ENCODE measurements at regions not wholly inside any gene's neighbourhood (a gene's known extent, or its start where the extent isn't known, plus 50 kb on each side); places are given as distances from the start of the nearest gene placed in this dataset.
"Not testable (repeated sequence)": the region's sequence is repeated elsewhere in the genome, so short reads cannot be mapped to it uniquely, and the experiment has no call there.

DNA sequence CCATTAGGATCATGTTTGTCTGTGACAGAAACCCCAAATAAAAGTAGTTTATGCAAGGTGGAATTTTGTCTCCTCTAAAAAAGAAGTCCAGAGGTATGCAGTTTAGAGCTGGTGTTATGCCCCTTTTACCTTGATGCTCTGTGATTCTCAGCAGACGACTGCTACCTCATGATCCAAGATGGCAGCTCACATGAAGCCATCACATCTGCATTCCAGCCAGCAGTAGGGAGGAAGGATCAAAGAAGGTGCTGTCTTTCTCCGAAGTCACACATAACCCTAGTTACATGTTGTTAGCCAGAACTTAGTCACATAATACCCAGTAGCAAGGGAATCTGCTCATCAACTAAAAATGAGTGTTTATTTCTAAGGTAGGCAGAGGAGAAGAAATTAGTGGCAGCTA is 135.7 kb upstream of the HS3ST2 start:
- no peak for DNase-seq

DNA sequence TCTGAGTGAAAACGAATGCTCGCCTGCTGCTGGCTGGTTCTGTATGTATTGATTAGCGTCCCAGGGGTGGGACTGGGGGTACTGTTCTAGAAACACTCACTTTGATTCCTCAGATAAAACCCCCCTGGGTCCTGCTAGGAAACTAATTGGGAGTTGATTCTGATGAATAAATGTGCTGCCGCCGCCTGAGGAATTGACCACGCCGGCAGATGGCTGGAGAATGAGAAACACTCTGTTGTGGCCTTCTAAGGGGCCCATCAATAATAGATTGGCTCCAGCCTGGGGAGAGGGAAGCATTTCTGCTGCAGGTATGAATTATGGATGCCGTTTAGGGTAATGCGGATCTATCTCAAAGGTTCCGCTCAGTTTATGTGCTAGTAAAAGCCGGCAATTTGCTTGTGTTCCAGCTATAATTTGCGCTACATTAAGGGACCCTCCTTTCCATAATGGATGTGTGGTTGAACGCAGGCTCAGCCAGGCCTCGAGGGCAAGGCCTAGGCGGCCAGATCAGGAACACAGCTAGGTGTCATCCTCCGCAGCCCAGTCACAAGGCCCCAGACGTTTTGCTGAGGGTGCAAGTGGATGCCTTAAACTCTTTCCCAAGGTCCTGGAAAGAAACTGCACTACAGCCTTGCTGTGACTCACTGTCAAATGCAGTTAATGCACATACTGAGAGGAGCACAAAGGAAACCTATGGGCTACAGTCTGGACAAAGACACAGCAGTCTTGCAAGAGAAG is 132.2 kb upstream of the HS3ST2 start:
- no peak for DNase-seq

DNA sequence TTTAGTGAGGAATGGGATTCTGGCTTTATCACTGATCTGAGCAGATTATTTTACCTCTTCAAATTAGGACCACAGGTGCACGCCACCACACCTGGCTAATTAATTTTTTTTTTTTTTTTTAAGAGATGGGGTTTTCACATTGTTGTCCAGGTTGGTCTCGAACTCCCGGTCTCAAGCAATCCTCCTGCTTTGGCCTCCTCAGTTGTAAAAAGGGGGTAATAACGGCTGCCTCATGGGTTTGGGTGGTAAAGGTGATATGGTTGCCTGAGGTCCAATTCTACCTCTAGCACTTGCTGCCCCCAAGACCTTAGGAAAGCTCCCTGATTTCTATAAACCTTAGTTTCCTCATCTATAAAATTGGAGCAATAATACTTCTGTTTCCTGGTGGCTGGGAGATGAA is 130.7 kb upstream of the HS3ST2 start:
- DNase-seq: no peak

DNA sequence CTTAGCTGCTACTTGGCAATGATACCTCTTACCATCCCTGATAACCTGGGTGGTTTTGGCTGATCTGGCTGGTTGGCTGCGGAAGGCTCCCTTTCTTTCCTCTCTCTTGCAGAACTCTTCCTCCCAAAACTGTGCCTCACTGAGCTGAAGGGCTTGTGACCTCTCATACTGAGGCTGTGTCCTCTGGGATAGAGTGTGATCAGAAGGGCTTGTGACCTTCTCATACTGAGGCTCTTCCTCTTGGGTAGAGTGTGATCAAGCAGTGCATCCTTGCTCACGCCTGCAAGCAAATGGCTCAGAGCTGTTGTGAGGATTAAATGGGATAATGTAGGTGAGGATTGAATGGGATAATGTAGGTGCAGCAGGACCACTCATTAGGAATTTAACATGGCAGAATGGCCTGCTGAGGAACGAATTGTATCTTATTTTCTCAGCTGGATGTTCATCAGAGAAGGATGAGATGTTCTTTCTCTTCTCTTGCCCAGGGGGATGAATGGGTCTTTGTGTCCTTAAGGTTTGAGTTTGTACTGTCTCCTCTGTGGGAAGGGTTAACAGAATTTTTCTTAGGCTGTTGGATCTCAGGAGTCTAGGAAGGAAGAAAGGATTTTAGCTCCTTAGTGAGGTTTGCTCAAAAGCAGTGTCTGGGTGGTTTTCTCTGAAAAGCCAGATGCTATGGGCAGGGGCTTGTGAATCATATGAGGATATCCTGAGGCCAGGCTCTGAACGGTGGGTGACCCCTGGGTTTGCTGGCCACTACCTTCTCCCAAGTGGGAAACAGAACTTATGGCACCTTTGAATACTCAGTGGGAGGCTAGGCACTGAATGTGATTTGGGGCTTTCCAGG is 130.0 kb upstream of the HS3ST2 start:
- DNase-seq: no peak

DNA sequence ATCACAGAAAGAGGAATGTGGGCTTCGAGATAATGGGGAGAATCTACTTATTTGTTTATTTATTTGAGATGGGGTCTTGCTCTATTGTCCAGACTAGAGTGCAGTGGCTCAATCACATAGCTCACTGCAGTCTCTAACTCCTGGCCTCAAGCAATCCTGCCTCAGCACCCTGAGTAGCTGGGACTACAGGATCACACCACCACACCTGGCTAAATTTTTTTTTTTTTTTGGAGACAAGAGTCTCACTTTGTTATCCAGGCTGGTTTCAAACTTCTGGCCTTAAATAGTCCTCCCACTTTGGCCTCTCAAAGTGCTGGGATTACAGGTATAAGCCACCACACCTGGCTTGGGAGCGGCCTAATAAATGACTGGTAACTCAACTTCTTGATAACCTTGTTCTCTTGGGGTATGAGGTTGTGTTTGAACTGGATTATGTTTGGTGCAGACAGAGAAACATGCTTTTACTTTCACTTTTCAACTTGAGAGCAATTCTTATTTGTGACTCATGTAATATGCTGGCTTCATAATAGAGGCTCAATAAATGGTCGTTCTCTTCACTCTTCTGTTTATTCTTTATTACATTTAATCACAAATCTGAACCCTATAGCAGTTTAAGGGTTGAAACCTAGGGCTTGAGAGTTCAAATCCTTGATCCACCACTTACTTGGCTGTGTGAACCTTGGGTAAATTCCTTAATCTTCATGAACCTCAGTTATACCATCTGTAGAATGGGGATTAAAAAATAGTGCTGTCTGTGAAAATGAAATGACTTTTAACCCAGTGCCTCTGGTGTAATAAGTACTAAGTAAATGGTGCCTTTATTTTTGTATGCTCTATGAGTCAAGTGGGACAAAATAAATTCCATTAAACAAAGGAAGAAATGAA is 129.1 kb upstream of the HS3ST2 start:
- no peak for DNase-seq

DNA sequence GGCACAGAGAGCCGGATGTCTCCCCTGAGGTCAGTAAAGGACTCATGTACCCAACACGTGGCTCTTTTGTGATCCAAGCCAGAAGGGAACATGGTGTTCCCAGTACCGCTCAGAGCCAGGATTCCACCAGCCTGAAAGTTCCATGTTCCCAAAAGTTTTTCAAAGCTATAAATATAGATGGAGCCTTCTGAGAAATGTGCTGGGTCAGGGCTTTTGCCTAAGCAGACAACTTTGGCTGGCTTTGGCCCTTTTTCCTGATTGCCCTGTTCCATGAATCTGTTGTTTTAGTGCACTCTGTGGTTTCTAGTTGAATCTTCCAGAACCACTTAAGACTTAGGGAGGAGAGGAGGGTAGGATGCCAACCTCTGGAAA is 128.5 kb upstream of the HS3ST2 start:
- DNase-seq: no peak

DNA sequence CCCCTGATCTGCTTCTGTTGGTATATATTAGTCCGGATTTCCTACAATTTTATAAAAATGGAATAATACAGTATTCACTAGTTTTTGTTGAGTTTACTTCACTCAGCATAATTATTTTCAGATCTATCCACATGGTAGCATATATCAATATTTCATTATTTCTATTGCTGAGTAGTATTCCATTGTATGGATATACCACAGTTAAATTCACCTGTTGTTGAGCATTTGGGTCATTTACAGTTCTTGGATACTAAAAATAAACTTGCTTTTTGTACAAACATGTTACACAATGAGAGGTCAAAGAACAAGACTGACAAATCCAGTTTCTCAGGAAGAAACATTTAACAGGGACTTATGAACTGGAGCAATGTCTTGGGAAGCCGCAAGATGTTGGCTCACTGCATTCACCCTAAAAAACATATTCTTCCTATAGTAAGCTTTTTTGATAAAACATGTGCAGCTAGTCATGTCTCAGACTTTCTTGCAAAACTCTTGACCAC is 126.9 kb upstream of the HS3ST2 start:
- no peak for DNase-seq

DNA sequence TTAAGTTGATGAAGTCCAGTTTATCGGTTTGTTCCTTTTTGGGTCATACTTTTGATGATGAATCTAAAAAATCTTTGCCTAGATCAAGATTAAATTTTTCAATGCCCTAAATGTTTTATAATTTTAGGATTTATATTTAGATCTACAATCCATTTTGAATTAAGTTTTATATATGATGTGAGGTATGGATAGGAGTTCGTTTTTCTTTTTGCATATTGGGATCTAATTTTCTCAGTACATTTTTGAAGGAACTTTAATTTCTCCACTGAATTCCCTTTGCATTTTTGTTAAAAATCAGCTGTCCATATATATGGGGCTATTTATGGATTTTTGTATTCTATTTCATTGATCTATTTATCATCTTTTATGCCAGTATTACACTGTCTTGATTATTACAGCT is 125.5 kb upstream of the HS3ST2 start:
- DNase-seq: no peak

DNA sequence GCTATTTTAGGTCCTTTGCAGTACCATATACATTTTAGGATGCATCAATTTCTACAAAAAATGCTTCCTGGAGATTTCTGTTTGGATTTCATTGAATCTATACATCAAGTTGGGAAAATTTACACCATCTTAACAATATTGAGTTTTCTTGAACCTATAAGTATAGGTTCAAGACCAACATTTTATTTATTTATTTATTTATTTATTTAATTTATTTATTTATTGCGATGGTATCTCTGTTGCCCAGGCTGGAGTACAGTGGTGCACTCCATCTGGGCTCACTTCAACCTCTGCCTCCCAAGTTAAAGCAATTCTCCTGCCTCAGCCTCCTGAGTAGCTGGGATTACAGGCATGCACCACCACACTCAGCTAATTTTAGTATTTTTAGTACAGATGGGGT is 125.0 kb upstream of the HS3ST2 start:
- DNase-seq: no peak

DNA sequence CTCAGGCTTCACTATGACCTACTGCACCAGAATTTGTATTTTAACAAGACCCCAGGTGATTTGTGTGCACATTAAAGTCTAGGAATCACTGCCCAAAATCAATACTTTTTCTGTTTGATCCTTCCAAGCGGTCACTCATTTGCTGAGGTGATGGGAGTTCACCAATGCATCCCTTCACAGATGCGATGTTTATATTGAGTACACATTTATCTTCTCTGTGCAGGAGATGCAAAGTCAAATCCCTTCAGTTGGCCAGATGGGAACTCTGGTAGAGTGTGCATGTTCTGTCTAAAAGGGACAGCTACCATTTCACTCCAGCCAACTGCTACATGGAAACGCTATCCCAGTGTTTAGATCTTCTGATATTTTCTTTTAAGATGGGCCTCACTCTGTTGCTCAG is 122.6 kb upstream of the HS3ST2 start:
- no peak for DNase-seq

DNA sequence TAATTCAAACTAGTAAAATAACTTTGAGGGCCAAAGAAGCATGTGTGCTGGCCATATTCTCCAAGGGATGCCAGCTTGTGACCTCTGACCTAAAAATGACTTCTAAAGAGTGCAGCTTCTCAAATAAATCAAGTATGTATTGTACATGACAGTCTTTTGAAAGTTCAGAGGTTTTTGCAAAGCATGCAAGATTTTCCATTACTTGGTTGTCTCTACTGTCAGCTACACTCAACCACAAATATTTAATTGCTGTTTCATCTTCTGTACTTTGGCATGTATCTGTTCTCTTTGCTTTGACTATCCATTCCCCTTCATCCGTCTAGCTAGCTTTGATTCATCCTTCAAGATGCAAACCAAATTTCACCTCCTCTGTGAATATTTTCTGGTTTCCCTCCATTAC is 121.9 kb upstream of the HS3ST2 start:
- no peak for DNase-seq

DNA sequence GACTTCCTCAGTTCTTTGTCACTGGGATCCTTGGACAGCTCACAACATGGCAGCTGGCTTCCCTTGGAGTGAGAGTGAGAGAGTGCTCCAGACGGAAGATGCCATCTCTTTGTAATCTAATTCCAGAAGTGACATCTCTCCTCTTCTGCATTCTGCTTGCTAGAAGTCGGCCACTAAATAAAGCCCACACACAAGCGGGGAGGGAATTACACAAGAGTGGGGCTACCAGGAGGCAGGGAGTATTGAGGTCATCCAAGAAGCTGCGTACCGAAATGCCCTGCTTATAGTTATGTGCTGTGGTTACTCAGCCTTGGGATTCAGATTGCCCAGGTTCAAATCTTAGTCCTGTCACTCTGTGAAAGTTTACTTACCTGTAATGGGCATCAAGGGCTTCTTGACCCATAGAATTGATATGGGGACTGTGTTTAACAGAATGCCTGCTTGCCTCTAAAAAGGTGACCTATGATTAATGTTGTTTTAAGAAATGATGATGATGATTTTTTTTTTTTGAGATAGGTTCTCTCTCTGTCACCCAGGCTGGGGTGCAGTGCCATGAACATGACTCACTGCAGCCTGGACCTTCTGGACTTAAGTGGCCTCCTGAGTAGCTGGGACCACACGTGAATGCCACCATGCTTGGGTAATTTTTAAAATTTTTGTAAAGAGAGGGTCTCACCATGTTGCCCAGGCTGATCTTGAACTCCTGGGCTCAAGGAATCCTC is 120.9 kb upstream of the HS3ST2 start:
- no peak for DNase-seq

DNA sequence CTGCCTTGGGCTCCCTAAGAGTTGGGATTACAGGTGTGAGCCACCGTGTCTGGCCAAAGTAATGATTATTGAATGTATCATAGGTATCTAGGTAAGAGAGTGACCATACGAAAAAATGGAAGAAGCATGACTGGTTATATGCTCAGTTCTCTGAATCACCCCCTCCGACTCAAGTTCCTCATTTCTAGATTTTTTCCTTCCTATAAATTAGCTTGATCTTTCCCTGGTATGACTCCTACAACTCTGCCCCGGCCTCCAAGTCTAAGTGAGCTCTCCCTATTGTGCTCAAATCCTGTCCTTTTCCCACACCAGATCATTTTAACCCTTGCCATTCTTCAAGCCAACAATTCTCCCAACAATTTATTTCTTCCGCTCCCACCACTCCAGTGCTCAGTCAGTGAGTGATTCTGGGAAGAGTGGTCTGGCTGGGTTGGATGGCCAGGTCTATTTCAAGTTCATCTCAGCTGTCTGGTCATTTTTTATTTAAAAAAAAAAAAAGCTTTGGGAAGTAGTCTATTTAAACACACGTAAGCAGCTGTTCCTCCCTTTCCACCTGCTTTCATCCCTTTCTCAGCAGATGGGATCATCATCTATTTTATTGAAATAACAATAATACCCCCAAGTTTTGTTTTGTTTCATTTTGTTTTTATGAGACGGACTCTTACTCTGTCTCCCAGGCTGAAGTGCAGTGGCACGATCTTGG is 120.2 kb upstream of the HS3ST2 start:
- DNase-seq: no peak

DNA sequence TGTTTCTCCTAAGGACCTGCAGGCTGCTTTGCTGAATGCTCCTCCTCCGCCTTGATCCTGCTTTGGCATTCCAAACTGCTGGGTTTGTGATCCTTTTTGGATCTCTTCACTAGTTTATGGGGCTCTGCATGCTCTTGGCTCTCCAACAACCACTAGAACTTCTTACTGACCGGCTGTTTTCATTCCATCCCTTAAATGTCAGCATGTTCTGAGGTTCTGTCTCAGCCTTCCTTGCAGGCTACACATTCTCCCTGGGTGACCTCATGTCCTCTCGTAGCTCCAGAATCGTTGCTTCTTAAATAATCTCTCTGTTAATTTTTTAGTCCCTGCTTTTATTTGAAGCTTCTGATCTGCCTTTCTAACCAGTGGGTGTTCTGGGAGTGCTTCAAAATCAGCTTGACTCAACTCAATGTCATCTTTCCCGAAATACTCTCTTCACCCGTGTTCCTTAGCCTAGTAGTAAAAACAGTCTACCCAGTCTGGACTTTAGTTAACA is 119.0 kb upstream of the HS3ST2 start:
- no peak for DNase-seq

DNA sequence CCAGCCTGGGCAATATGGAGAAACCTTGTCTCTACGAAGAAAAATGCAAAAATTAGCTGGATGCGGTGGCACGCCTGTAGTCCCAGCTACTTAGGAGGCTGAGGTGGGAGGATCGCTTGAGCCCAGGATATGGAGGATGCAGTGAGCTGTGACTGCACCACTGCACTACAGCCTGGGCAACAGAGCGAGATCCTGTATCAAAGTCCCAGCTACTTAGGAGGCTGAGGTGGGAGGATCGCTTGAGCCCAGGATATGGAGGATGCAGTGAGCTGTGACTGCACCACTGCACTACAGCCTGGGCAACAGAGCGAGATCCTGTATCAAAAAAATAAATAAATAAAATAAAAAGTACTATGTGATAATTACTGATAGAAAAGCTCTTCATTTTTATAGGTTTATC is 118.2 kb upstream of the HS3ST2 start:
- DNase-seq: not testable (repeated sequence)

DNA sequence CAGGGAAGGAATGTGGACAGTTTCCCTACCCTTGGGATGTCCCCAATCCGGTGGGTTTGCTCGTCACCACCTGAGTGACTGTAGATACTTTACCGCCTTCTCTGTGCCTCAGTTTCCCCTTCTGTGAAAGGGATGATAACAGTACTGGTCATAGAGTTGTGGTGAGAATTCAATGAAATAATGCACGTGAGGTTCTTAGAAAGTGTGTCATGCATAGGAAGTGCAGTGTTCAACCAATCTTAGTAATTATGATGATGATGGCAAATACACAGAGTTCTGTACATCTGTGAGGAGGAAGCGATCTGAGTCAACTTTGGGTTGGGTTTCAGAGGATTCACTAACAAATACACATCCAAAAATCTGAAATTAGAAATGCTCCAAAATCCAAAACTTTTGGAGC is 114.6 kb upstream of the HS3ST2 start:
- no peak for DNase-seq

DNA sequence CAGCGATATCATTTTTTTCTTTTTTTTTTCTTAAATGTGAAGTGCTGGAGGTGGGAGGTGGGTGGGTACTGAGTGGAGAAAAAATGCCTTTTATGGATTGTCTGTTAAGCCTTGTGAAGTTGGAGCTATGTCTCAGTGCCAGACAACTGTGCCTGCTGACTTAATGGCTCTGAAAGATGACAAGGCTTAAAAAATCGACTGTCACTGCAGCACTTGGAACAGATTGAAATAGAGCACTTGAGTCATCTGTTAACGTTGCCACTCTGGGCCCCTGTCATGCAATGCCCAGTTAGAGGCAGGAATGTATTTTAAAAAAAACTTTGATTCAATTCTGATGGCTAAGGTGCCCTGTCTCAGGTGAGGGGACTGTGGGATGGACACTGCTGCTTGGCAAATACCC is 108.2 kb upstream of the HS3ST2 start:
- DNase-seq: no peak

DNA sequence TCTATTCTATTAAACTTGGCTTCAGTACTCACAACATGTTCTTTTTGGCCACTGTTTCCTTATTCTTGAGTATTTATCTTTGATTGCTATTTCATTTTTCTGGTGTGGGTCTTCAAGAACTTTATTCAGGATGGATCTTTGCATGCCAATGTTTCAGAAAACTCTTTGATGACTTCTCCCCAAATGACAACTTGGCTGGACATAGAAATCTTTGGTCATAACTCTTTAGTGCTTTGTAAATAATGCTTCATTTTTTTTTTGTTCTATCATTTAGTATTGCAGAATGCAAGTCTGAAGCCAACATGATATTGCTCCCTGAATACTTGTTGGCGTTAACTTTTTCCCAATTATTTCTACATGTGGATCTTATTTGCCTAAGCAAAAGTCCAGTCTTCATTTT is 103.6 kb upstream of the HS3ST2 start:
- DNase-seq: no peak

DNA sequence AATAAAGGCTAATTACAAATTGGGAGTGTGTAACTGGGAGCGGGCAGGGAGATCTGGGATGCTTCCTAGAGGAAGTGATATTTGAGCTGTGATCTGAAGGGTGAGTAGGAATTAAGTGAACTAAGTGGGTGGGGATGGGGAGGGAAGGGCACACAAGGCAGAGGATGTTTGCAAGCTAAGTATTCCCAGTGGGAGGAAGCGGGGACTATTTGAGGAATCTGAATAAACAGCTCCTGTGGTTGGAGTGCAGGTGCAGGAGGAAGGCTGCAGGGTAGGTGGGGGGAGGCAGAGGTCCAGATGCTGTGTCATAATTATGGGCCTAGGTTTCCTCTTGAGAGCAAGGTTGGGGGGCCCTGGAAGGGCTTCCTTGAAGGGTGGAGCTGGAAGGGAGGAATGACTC is 102.1 kb upstream of the HS3ST2 start:
- no peak for DNase-seq

DNA sequence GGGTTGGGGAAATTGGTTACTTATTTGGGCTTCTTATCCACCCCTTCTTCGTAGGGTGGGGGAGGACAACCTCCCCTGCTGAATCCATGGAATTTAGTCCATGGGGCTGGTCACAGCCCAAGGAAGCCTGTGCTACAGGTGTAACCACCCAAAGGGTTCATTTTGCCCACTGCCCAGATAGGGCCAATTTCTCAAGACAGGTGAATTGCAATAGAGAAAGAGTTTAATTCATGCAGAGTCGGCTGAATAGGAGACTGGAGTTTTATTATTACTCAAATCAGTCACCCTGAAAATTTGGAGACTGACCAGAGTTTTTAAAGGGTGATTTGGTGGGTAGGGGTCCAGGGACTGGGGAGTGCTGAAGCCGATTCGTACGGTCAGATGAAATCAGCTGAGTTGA is 101.5 kb upstream of the HS3ST2 start:
- DNase-seq: no peak

DNA sequence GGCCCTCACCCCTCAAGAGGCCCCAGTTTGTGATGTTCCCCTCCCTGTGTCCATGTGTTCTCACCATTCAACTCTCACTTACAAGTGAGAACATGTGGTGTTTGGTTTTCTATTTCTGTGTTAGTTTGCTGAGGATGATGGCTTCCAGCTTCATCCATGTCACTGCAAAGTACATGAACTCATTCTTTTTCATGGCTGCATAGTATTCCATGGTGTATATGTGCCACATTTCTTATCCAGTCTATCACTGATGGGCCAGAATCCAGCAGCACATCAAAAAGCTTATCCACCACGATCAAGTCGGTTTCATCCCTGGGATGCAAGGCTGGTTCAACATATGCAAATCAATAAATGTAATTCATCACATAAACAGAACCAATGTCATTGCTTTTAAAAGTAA is 95.4 kb upstream of the HS3ST2 start:
- not testable (repeated sequence) for DNase-seq
